Suprapubic skin (tissue), 4 donors: ENCODE measurements at regions not wholly inside any gene's neighbourhood (a gene's known extent, or its start where the extent isn't known, plus 50 kb on each side); places are given as distances from the start of the nearest gene placed in this dataset.

Experiments used
- DNase-seq, 2 donors: peaks; one replicate each; pipeline ENCODE4 v3.0.0-alpha.2; 2019; ENCODE audit warnings: low spot score in 2 of 2
- H3K27ac ChIP-seq: fragments of 200-600 bp; sonication (generic); one replicate; pipeline ENCODE4 v1.5.1; 2019
- H3K27me3 ChIP-seq: fragments of 200-600 bp; sonication (generic); one replicate; pipeline ENCODE4 v1.5.1; 2019
- H3K36me3 ChIP-seq: fragments of 200-600 bp; sonication (generic); one replicate; pipeline ENCODE4 v1.5.1; 2019
- H3K4me1 ChIP-seq: fragments of 200-600 bp; sonication (generic); one replicate; pipeline ENCODE4 v1.5.1; 2019
- H3K4me3 ChIP-seq: fragments of 200-600 bp; sonication (generic); one replicate; pipeline ENCODE4 v1.5.1; 2019; ENCODE audit warnings: mild to moderate bottlenecking
- H3K9me3 ChIP-seq: fragments of 200-600 bp; sonication (generic); one replicate; pipeline ENCODE4 v1.5.1; 2019
- EP300 ChIP-seq: sonication (generic); formaldehyde crosslinking; IDR thresholded peaks from one replicate; pipeline ENCODE4 v1.6.1; 2017; ENCODE audit warnings: antibody characterized with exemption
- POLR2A ChIP-seq, 2 donors: fragments of 450-650 bp; IDR thresholded peaks; one replicate each; pipeline ENCODE4 v1.6.1; 2017; ENCODE audit warnings: antibody characterized with exemption in 2 of 2, mild to moderate bottlenecking in 2 of 2, moderate library complexity in 2 of 2
- POLR2AphosphoS5 ChIP-seq, 3 donors: sonication (generic); formaldehyde crosslinking; IDR thresholded peaks; one replicate each; pipeline ENCODE4 v1.6.1; 2017; ENCODE audit warnings: antibody characterized with exemption in 3 of 3
- WGBS: methylation state at CpG from one replicate; pipeline ENCODE4 v1.1.5; 2018; 5-methylcytosine and 5-hydroxymethylcytosine counted together
- TF ChIP-seq, protein P1 (sequence below), 2 donors: fragments of 200-600 bp in 1 of 2; fragments of 450-650 bp in 1 of 2; sonication (generic) in 1 of 2; IDR thresholded peaks; one replicate each; pipeline ENCODE4 v1.5.1; 2016 to 2019; ENCODE audit warnings: antibody characterized with exemption in 2 of 2, mild to moderate bottlenecking in 1 of 2, moderate library complexity in 1 of 2

DNA sequence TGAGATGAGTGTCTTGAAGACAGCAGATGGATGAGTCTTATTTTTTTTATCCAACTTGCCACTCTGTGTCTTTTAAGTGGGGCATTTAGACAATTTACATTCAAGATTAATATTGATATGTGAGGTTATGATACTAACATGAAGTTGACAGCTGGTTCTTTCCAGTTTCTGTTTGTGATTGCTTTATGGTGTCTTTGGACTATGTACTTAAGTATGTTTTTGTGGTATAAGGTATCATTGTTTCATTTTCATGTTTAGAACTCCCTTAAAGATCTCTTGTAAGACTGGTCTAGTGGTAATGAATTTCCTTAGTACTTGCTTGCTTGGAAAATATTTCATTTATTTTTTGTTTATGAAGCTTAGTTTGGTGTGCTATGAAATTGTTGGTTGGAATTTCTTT, 550.3 kb upstream of the NOVA1 start:
- H3K36me3 ChIP-seq: no peaks in the 10 kb centered on the region
- no peak overlapping the region for H3K4me3 ChIP-seq
- no peaks in the 10 kb centered on the region for H3K4me1 ChIP-seq
- H3K27ac ChIP-seq: no peak overlapping the region
- no peak for DNase-seq
- H3K27me3 ChIP-seq: no peaks in the 10 kb centered on the region
- H3K9me3 ChIP-seq: peaks cover 11% of the 10 kb centered on the region
- TF ChIP-seq POLR2A (IDR thresholded peaks at IDR 0.05) (no peak), EP300 (no peak), POLR2AphosphoS5 (IDR thresholded peaks at IDR 0.05) (no peak)
- TF ChIP-seq, protein P1, sequence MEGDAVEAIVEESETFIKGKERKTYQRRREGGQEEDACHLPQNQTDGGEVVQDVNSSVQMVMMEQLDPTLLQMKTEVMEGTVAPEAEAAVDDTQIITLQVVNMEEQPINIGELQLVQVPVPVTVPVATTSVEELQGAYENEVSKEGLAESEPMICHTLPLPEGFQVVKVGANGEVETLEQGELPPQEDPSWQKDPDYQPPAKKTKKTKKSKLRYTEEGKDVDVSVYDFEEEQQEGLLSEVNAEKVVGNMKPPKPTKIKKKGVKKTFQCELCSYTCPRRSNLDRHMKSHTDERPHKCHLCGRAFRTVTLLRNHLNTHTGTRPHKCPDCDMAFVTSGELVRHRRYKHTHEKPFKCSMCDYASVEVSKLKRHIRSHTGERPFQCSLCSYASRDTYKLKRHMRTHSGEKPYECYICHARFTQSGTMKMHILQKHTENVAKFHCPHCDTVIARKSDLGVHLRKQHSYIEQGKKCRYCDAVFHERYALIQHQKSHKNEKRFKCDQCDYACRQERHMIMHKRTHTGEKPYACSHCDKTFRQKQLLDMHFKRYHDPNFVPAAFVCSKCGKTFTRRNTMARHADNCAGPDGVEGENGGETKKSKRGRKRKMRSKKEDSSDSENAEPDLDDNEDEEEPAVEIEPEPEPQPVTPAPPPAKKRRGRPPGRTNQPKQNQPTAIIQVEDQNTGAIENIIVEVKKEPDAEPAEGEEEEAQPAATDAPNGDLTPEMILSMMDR (IDR thresholded peaks at IDR 0.05): no peak

GRCh38 chr14:27164139-27164538, 566.3 kb upstream of the NOVA1 start:
- 95% methylated on average over 8 of the region's 8 CpGs for WGBS
- no peak overlapping the region for H3K27ac ChIP-seq
- no peaks in the 10 kb centered on the region for H3K4me1 ChIP-seq
- no peak overlapping the region for H3K4me3 ChIP-seq
- H3K9me3 ChIP-seq: no peaks in the 10 kb centered on the region
- H3K36me3 ChIP-seq: no peaks in the 10 kb centered on the region
- no peak for TF ChIP-seq POLR2A (IDR thresholded peaks at IDR 0.05)
- TF ChIP-seq EP300: no peak
- TF ChIP-seq POLR2AphosphoS5 (IDR thresholded peaks at IDR 0.05): no peak
- no peaks in the 10 kb centered on the region for H3K27me3 ChIP-seq
- no peak for DNase-seq

DNA sequence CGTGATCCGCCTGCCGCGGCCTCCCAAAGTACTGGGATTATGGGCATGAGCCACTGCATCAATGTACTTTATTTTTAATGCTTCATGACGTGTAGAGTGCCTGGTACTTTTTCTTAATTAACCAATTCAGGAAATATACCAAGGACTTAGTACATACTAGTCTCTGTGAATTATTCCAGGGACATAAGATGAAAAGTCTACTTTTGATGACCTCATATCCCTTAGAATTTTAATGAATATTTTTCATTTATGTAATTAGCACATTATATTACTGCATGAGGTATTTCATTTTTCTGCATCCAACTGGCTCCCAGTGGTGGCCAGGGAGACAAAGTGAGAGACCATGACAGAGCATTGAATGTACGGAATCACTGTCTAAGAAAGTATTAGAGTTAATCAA, 577.7 kb upstream of the NOVA1 start:
- TF ChIP-seq POLR2AphosphoS5 (IDR thresholded peaks at IDR 0.05) (no peak), POLR2A (IDR thresholded peaks at IDR 0.05) (no peak), EP300 (no peak)
- TF ChIP-seq, protein P1 (IDR thresholded peaks at IDR 0.05): no peak
- Histone ChIP-seq H3K4me3 (no peak overlapping the region), H3K27me3 (no peaks in the 10 kb centered on the region), H3K9me3 (peaks cover 6% of the 10 kb centered on the region), H3K27ac (no peak overlapping the region), H3K4me1 (no peaks in the 10 kb centered on the region), H3K36me3 (no peaks in the 10 kb centered on the region)
- WGBS: 80% methylated on average over 6 of the region's 6 CpGs
- no peak for DNase-seq

DNA sequence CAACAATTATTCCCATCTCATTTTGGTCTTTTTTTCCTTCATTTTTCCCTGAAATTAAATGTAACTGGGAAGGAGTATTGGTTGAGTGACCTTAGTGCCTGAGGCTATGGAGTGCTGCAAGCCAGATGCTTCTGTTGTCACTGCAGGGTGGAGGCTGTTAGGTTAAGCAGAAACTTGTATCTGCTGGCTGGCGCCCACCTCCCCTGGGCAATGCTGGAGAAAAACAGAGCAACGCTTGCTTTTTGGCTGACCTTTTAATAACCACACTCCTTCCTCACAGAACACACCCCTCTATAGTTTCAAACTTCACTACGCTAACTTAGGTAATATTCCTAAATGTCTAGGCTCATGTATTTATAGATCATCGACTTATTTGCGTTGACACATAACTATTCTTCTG, 583.5 kb upstream of the NOVA1 start:
- TF ChIP-seq POLR2AphosphoS5 (IDR thresholded peaks at IDR 0.05): no peak
- no peak for TF ChIP-seq POLR2A (IDR thresholded peaks at IDR 0.05)
- no peak for TF ChIP-seq EP300
- TF ChIP-seq, protein P1 (IDR thresholded peaks at IDR 0.05): no peak
- no peaks in the 10 kb centered on the region for H3K4me1 ChIP-seq
- no peaks in the 10 kb centered on the region for H3K36me3 ChIP-seq
- H3K27ac ChIP-seq: no peak overlapping the region
- WGBS: 47% methylated on average over 5 of the region's 5 CpGs
- DNase-seq: no peak
- no peak overlapping the region for H3K4me3 ChIP-seq
- no peaks in the 10 kb centered on the region for H3K27me3 ChIP-seq
- no peaks in the 10 kb centered on the region for H3K9me3 ChIP-seq

DNA sequence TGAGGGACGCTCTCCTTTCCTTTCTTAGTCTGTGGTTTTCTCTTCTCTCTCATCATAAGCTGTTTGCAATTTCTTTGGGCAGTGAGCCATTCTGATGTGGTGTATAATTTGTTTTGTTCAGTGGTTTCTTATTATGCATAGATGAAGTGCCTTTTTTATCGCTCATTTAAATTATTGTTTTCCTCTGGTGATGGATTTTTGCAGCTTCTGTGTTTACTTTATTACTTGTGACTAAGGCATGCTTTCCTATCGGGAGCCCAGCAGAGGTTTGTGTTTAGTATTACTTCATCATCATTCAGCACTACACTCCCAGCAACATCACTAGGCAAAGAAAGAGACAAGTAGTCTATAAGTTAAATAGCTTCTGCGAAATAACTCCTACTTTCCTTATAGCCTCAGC, 586.6 kb upstream of the NOVA1 start:
- H3K9me3 ChIP-seq: no peaks in the 10 kb centered on the region
- no peak overlapping the region for H3K27ac ChIP-seq
- no peak overlapping the region for H3K4me3 ChIP-seq
- DNase-seq: no peak
- TF ChIP-seq POLR2A (IDR thresholded peaks at IDR 0.05): no peak
- TF ChIP-seq EP300: no peak
- WGBS: 52% methylated on average over 4 of the region's 4 CpGs
- H3K4me1 ChIP-seq: no peaks in the 10 kb centered on the region
- no peaks in the 10 kb centered on the region for H3K27me3 ChIP-seq
- no peaks in the 10 kb centered on the region for H3K36me3 ChIP-seq

DNA sequence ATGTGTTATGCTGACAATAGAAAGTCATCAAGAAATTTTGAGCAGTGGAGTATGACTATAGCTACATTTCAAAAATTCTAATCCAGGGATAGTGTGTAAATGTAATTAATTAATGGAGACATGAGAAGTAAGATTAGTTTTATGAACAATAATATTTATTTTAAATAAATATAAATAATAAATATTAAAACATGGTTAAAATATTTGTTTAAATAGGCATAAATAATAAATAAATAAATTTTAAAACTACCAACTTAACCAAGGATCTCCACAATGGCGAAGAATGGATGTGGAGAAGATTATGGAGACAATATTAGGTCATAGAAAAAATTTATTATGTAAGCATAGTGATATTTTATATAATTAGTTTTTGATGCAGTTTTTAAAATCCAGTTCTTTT, 588.2 kb upstream of the NOVA1 start:
- TF ChIP-seq POLR2A (IDR thresholded peaks at IDR 0.05) (no peak), POLR2AphosphoS5 (IDR thresholded peaks at IDR 0.05) (no peak), EP300 (no peak)
- TF ChIP-seq, protein P1 (IDR thresholded peaks at IDR 0.05): no peak
- Histone ChIP-seq H3K9me3 (no peaks in the 10 kb centered on the region), H3K27me3 (no peaks in the 10 kb centered on the region), H3K36me3 (no peaks in the 10 kb centered on the region), H3K4me3 (no peak overlapping the region), H3K4me1 (no peaks in the 10 kb centered on the region), H3K27ac (no peak overlapping the region)
- 88% methylated on average over 1 of the region's 1 CpG for WGBS
- DNase-seq: no peak
